Astrocyte (in vitro differentiated cells and primary cell): ENCODE measurements at regions not wholly inside any gene's neighbourhood (a gene's known extent, or its start where the extent isn't known, plus 50 kb on each side); places are given as distances from the start of the nearest gene placed in this dataset.

Experiments used
- DNase-seq: peaks from one replicate; pipeline ENCODE4 v3.0.0-alpha.2; 2010; ENCODE audit warnings: low read depth
- FAIRE-seq: peaks from 2 replicates; lab custom pipeline; 2011; peaks lifted over from hg19 to GRCh38; lab: Jason Lieb, UNC
- H2AFZ ChIP-seq: 2 replicates; pipeline ENCODE4 v1.6.0; 2012; ENCODE audit warnings: low read depth, low read length, inconsistent platforms
- H3K27ac ChIP-seq: 2 replicates; pipeline ENCODE4 v1.5.1; 2011; ENCODE audit warnings: low read depth, low read length, inconsistent platforms
- H3K27me3 ChIP-seq: 2 replicates; pipeline ENCODE4 v1.6.0; 2011; ENCODE audit warnings: low read length, inconsistent platforms; ENCODE audit not compliant: insufficient read depth
- H3K36me3 ChIP-seq: 2 replicates; pipeline ENCODE4 v1.5.1; 2011; ENCODE audit warnings: low read length, inconsistent platforms; ENCODE audit not compliant: insufficient read depth
- H3K4me1 ChIP-seq: 2 replicates; pipeline ENCODE4 v1.5.1; 2011; ENCODE audit warnings: low read length, inconsistent platforms; ENCODE audit not compliant: insufficient read depth
- H3K4me2 ChIP-seq: 2 replicates; pipeline ENCODE4 v1.6.0; 2012; ENCODE audit warnings: low read length, inconsistent platforms
- H3K4me3 ChIP-seq: 2 replicates; pipeline ENCODE4 v1.5.1; 2011; ENCODE audit warnings: low read depth, mild to moderate bottlenecking, low read length, inconsistent platforms; ENCODE audit not compliant: insufficient read depth
- H3K79me2 ChIP-seq: 2 replicates; pipeline ENCODE4 v1.6.0; 2012; ENCODE audit warnings: mild to moderate bottlenecking, low read length, inconsistent platforms; ENCODE audit not compliant: insufficient read depth
- H3K9ac ChIP-seq: 2 replicates; pipeline ENCODE4 v1.6.0; 2012; ENCODE audit warnings: mild to moderate bottlenecking, low read length, inconsistent platforms
- H3K9me3 ChIP-seq: 2 replicates; pipeline ENCODE4 v1.5.1; 2012; ENCODE audit warnings: low read depth, mild to moderate bottlenecking, low read length, inconsistent platforms; ENCODE audit not compliant: insufficient read depth
- H4K20me1 ChIP-seq: 2 replicates; pipeline ENCODE4 v1.6.0; 2012; ENCODE audit warnings: low read length, inconsistent platforms; ENCODE audit not compliant: insufficient read depth
- H3K27ac Mint-ChIP-seq: one replicate; pipeline ENCODE4 v1.8.0; 2021; ENCODE audit warnings: mild to moderate bottlenecking, mixed read lengths; ENCODE audit not compliant: unreplicated experiment
- H3K27me3 Mint-ChIP-seq: one replicate; pipeline ENCODE4 v1.8.0; 2021; ENCODE audit warnings: low read depth, mixed read lengths; ENCODE audit not compliant: unreplicated experiment
- H3K36me3 Mint-ChIP-seq: one replicate; pipeline ENCODE4 v1.8.0; 2021; ENCODE audit warnings: low read depth, mixed read lengths; ENCODE audit not compliant: unreplicated experiment
- H3K4me1 Mint-ChIP-seq: one replicate; pipeline ENCODE4 v1.8.0; 2021; ENCODE audit warnings: low read depth, mixed read lengths; ENCODE audit not compliant: unreplicated experiment
- H3K4me3 Mint-ChIP-seq: one replicate; pipeline ENCODE4 v1.8.0; 2021; ENCODE audit warnings: mild to moderate bottlenecking, moderate library complexity, mixed read lengths; ENCODE audit not compliant: unreplicated experiment
- H3K9me3 Mint-ChIP-seq: one replicate; pipeline ENCODE4 v1.8.0; 2021; ENCODE audit warnings: mild to moderate bottlenecking, mixed read lengths; ENCODE audit not compliant: unreplicated experiment
- CTCF ChIP-seq: IDR thresholded peaks from 2 replicates; pipeline ENCODE4 v1.5.1; 2011; ENCODE audit warnings: low read depth, mild to moderate bottlenecking, inconsistent platforms, low read length, moderate library complexity; ENCODE audit not compliant: insufficient read depth
- EZH2 ChIP-seq: IDR thresholded peaks from 2 replicates; pipeline ENCODE4 v1.6.1; 2012; ENCODE audit warnings: mild to moderate bottlenecking, low read length, inconsistent platforms; ENCODE audit not compliant: insufficient read depth

- no peaks in the 10 kb centered on the region for H3K9me3 ChIP-seq
- no peak overlapping the region for H3K4me2 ChIP-seq
- no peaks in the 10 kb centered on the region for H3K4me1 ChIP-seq
- no peak overlapping the region for H3K9ac ChIP-seq
- FAIRE-seq = no peak
- H3K4me3 ChIP-seq = no peak overlapping the region
- no peak overlapping the region for H2AFZ ChIP-seq
- no peaks in the 10 kb centered on the region for H3K79me2 ChIP-seq
- Mint-ChIP-seq H3K27me3 (no peaks in the 10 kb centered on the region), H3K4me1 (peaks cover 7% of the 10 kb centered on the region), H3K27ac (no peak overlapping the region), H3K4me3 (no peak overlapping the region), H3K36me3 (no peaks in the 10 kb centered on the region), H3K9me3 (no peaks in the 10 kb centered on the region)
- H4K20me1 ChIP-seq = no peaks in the 10 kb centered on the region
- no peak for DNase-seq
- no peaks in the 10 kb centered on the region for H3K36me3 ChIP-seq
- H3K27me3 ChIP-seq = no peaks in the 10 kb centered on the region
- H3K27ac ChIP-seq = no peak overlapping the region
- no peak for TF ChIP-seq CTCF
- no peak for TF ChIP-seq EZH2
Measured at GRCh38 chr6:72524011-72524645, 97.7 kb upstream of the KCNQ5 start.

- H3K4me1 ChIP-seq = no peaks in the 10 kb centered on the region
- Mint-ChIP-seq H3K9me3 (no peaks in the 10 kb centered on the region), H3K36me3 (no peaks in the 10 kb centered on the region), H3K27ac (peak overlapping the region; percentile 9), H3K27me3 (no peaks in the 10 kb centered on the region), H3K4me1 (peaks cover 7% of the 10 kb centered on the region), H3K4me3 (no peak overlapping the region)
- H3K36me3 ChIP-seq = no peaks in the 10 kb centered on the region
- no peak overlapping the region for H2AFZ ChIP-seq
- no peak overlapping the region for H3K27ac ChIP-seq
- peak; percentile 79 for DNase-seq
- TF ChIP-seq EZH2 (no peak), CTCF (no peak)
- H3K4me3 ChIP-seq = no peak overlapping the region
- H3K9me3 ChIP-seq = no peaks in the 10 kb centered on the region
- H3K9ac ChIP-seq = no peak overlapping the region
- H3K79me2 ChIP-seq = no peaks in the 10 kb centered on the region
- H4K20me1 ChIP-seq = no peaks in the 10 kb centered on the region
- no peaks in the 10 kb centered on the region for H3K27me3 ChIP-seq
- no peak overlapping the region for H3K4me2 ChIP-seq
- peak; percentile 13 for FAIRE-seq
Measured at GRCh38 chr6:72525821-72526510, 95.9 kb upstream of the KCNQ5 start.

- H2AFZ ChIP-seq = no peak overlapping the region
- no peak overlapping the region for H3K4me2 ChIP-seq
- FAIRE-seq (no peak), DNase-seq (peak; percentile 33)
- Mint-ChIP-seq H3K4me3 (no peak overlapping the region), H3K27ac (no peak overlapping the region), H3K27me3 (no peaks in the 10 kb centered on the region), H3K9me3 (no peaks in the 10 kb centered on the region), H3K36me3 (no peaks in the 10 kb centered on the region), H3K4me1 (peaks cover 13% of the 10 kb centered on the region)
- no peaks in the 10 kb centered on the region for H4K20me1 ChIP-seq
- H3K36me3 ChIP-seq = no peaks in the 10 kb centered on the region
- no peak overlapping the region for H3K4me3 ChIP-seq
- peaks cover 4% of the 10 kb centered on the region for H3K4me1 ChIP-seq
- no peaks in the 10 kb centered on the region for H3K27me3 ChIP-seq
- H3K79me2 ChIP-seq = no peaks in the 10 kb centered on the region
- H3K9ac ChIP-seq = no peak overlapping the region
- no peaks in the 10 kb centered on the region for H3K9me3 ChIP-seq
- TF ChIP-seq CTCF (no peak), EZH2 (no peak)
- no peak overlapping the region for H3K27ac ChIP-seq
Measured at GRCh38 chr6:72530152-72530551, 91.7 kb upstream of the KCNQ5 start.
